Upper lobe of left lung (tissue), 6 donors: ENCODE measurements at regions not wholly inside any gene's neighbourhood (a gene's known extent, or its start where the extent isn't known, plus 50 kb on each side); places are given as distances from the start of the nearest gene placed in this dataset.

ENCODE experiments used
- ATAC-seq, 2 donors: fragments of 200-7000 bp; cut with Tn5 transposase; one replicate each; pipeline ENCODE4 v1.9.1; 2022; ENCODE audit warnings: mild to moderate bottlenecking in 2 of 2, moderate library complexity in 2 of 2; ENCODE audit not compliant: low FRiP score in 2 of 2
- DNase-seq, 2 donors: peaks; one replicate each; pipeline ENCODE4 v3.0.0-alpha.2; 2019 to 2020
- H3K27ac ChIP-seq, 4 donors: fragments of 200-600 bp; sonication (generic); one replicate each; pipeline ENCODE4 v1.5.1; 2016 to 2019
- H3K27me3 ChIP-seq, 4 donors: fragments of 200-600 bp; sonication (generic); one replicate each; pipeline ENCODE4 v1.5.1; 2017 to 2019
- H3K36me3 ChIP-seq, 4 donors: fragments of 200-600 bp; sonication (generic); one replicate each; pipeline ENCODE4 v1.5.1; 2016 to 2019
- H3K4me1 ChIP-seq, 4 donors: fragments of 200-600 bp; sonication (generic); one replicate each; pipeline ENCODE4 v1.5.1; 2018 to 2019
- H3K4me3 ChIP-seq, 4 donors: fragments of 200-600 bp; sonication (generic); one replicate each; pipeline ENCODE4 v1.5.1; 2017 to 2019; ENCODE audit warnings: mild to moderate bottlenecking in 2 of 4, moderate library complexity in 1 of 4
- H3K9me3 ChIP-seq, 4 donors: fragments of 200-600 bp; sonication (generic); one replicate each; pipeline ENCODE4 v1.5.1; 2018 to 2019
- EP300 ChIP-seq, 4 donors: sonication (generic); formaldehyde crosslinking; IDR thresholded peaks; one replicate each; pipeline ENCODE4 v1.5.1; 2017; ENCODE audit warnings: antibody characterized with exemption in 4 of 4, control low read depth in 2 of 4
- POLR2A ChIP-seq, 4 donors: fragments of 450-650 bp; IDR thresholded peaks; one replicate each; pipeline ENCODE4 v1.5.1; 2016 to 2017; ENCODE audit warnings: antibody characterized with exemption in 4 of 4, mild to moderate bottlenecking in 2 of 4
- POLR2AphosphoS5 ChIP-seq, 2 donors: sonication (generic); formaldehyde crosslinking; IDR thresholded peaks; one replicate each; pipeline ENCODE4 v1.5.1; 2017; ENCODE audit warnings: antibody characterized with exemption in 2 of 2
- WGBS, 2 donors: methylation state at CpG; one replicate each; pipeline ENCODE4 v1.1.5; 2017 to 2018; 5-methylcytosine and 5-hydroxymethylcytosine counted together
- TF ChIP-seq, protein P1 (sequence below), 6 experiments: fragments of 450-650 bp in 4 of 6; fragments of 200-600 bp in 2 of 6; sonication (generic) in 2 of 6; IDR thresholded peaks; one replicate each; pipeline ENCODE4 v1.5.1; 2016 to 2019; ENCODE audit warnings: antibody characterized with exemption in 6 of 6
- donor health status: DM: no; HTN: no; CAD: no; lungs with moderate emphysema.
- donor health status: DM: no; HTN: yes; CAD: no; lungs with severe emphysema.

DNA sequence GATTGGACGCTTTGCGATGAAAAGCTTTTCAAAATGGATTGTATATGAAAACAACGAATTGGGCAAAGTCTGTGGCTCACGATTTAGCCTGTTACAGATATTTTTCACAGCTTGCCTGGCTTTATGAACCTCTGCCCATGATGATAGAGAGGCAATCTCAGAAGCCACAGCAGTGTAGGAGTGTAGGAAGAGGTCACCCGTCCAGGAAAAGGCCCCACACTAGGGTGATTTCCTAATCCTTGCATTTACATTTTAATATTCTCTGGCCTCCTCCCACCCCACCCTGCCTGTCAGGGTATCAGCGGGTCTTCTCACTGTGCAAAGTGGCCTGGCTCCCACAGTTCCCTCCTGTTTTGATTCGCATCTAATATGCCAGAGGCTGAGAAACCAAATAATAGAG is 81.8 kb upstream of the FOXN3 start:
- Histone ChIP-seq H3K4me1 (peaks cover 0 to 4% (median under 1%) of the 10 kb centered on the region in 4 donors), H3K9me3 (no peaks in the 10 kb centered on the region), H3K36me3 (no peaks in the 10 kb centered on the region), H3K27me3 (no peaks in the 10 kb centered on the region), H3K27ac (no peak overlapping the region), H3K4me3 (no peak overlapping the region)
- ATAC-seq: no peak
- WGBS, 2 donors: 78 to 83% methylated on average over 7 of the region's 7 CpGs
- no peak for DNase-seq
- TF ChIP-seq EP300 (IDR thresholded peaks at IDR 0.05): no peak
- TF ChIP-seq POLR2AphosphoS5 (IDR thresholded peaks at IDR 0.05): no peak
- no peak for TF ChIP-seq POLR2A (IDR thresholded peaks at IDR 0.05)
- TF ChIP-seq, protein P1, sequence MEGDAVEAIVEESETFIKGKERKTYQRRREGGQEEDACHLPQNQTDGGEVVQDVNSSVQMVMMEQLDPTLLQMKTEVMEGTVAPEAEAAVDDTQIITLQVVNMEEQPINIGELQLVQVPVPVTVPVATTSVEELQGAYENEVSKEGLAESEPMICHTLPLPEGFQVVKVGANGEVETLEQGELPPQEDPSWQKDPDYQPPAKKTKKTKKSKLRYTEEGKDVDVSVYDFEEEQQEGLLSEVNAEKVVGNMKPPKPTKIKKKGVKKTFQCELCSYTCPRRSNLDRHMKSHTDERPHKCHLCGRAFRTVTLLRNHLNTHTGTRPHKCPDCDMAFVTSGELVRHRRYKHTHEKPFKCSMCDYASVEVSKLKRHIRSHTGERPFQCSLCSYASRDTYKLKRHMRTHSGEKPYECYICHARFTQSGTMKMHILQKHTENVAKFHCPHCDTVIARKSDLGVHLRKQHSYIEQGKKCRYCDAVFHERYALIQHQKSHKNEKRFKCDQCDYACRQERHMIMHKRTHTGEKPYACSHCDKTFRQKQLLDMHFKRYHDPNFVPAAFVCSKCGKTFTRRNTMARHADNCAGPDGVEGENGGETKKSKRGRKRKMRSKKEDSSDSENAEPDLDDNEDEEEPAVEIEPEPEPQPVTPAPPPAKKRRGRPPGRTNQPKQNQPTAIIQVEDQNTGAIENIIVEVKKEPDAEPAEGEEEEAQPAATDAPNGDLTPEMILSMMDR (IDR thresholded peaks at IDR 0.05): no peak

DNA sequence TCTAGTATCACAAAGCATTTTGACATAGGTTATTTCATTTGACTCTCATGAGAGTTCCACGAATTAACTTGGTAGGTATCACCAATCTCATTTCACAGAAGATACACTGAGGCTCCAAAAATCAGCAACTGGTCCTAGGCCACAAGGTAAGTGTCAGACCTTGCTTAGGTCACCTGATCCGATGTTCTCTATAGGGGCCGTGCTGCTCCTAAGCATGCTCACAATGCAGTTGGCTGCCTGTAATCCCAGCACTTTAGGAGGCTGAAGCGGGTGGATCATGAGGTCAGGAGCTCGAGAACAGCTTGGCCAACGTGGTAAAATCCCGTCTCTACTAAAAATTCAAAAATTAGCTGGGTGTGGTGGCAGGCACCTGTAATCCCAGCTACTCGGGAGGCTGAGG is 78.7 kb upstream of the FOXN3 start:
- TF ChIP-seq EP300 (IDR thresholded peaks at IDR 0.05) (no peak), POLR2A (IDR thresholded peaks at IDR 0.05) (no peak), POLR2AphosphoS5 (IDR thresholded peaks at IDR 0.05) (no peak)
- TF ChIP-seq, protein P1 (IDR thresholded peaks at IDR 0.05): no peak
- H3K27ac ChIP-seq: no peak overlapping the region
- H3K4me3 ChIP-seq: no peak overlapping the region
- no peaks in the 10 kb centered on the region for H3K9me3 ChIP-seq
- H3K36me3 ChIP-seq: no peaks in the 10 kb centered on the region
- no peaks in the 10 kb centered on the region for H3K4me1 ChIP-seq
- DNase-seq (no peak), ATAC-seq (no peak)
- no peaks in the 10 kb centered on the region for H3K27me3 ChIP-seq
- WGBS, 2 donors: 95 to 97% methylated on average over 8 of the region's 8 CpGs

DNA sequence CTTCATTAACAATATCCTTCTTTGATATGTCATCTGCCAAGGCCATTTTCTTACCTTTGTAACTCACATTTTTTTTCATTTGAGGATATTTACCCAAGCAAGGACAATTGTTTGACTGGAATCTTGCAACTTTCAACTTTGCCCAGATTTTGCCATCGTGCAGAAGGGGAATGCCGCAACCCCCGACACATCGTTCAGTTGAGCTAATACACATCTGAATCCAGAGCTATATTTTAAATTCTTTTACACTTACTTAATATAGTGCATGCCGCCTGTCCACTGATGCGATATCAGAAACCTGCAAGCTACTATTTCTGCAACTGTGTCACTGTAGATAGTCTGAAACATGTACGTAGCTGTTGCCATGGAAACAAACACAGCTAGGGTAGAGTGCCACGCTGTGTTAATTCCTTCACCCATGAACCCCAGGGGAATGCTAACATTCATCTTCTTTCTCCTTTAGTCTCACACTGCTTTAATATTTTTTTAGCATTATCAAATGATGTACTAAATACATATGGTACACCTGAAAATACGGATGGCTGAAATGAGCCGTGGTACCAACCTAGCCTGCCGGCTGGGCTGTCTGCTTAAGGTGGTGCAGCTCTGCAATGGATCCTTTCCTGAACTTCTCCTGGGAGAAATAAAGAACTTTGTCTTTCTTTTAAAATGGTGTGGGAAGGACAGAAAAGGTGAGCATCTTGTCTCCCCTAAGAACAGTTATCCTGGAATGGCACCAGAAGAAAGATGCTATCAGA is 77.0 kb upstream of the FOXN3 start:
- no peak for DNase-seq
- no peaks in the 10 kb centered on the region for H3K4me1 ChIP-seq
- no peaks in the 10 kb centered on the region for H3K9me3 ChIP-seq
- no peak overlapping the region for H3K4me3 ChIP-seq
- 78 to 82% methylated on average over 11 of the region's 11 CpGs for WGBS, 2 donors
- no peaks in the 10 kb centered on the region for H3K27me3 ChIP-seq
- no peak for TF ChIP-seq POLR2AphosphoS5 (IDR thresholded peaks at IDR 0.05)
- TF ChIP-seq POLR2A (IDR thresholded peaks at IDR 0.05): no peak
- TF ChIP-seq, protein P1 (IDR thresholded peaks at IDR 0.05): no peak
- no peak for TF ChIP-seq EP300 (IDR thresholded peaks at IDR 0.05)
- H3K27ac ChIP-seq: no peak overlapping the region
- no peak for ATAC-seq
- H3K36me3 ChIP-seq: no peaks in the 10 kb centered on the region

DNA sequence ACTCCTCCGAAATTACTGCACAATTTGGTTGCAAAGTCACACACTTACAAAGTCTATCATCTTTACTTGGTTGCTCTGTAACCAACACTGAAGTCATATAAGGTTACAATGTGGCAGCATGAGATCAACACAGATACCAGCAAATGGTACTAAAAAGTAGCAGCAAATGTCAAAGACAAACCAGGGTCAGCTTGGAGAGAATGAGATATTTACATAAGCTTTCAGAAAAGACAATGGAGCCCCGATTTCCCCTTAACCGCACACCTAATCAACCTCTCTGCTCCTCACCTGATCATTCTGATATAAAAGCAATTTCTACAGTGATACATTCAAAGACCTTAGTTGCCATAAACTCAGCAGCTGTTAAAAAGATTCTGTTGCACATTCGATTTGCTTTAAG is 76.4 kb upstream of the FOXN3 start:
- DNase-seq: no peak
- H3K4me3 ChIP-seq: no peak overlapping the region
- H3K4me1 ChIP-seq: no peaks in the 10 kb centered on the region
- H3K27me3 ChIP-seq: no peaks in the 10 kb centered on the region
- H3K9me3 ChIP-seq: no peaks in the 10 kb centered on the region
- no peaks in the 10 kb centered on the region for H3K36me3 ChIP-seq
- 75 to 84% methylated on average over 4 of the region's 4 CpGs for WGBS, 2 donors
- no peak for ATAC-seq
- H3K27ac ChIP-seq: no peak overlapping the region
- no peak for TF ChIP-seq POLR2AphosphoS5 (IDR thresholded peaks at IDR 0.05)

DNA sequence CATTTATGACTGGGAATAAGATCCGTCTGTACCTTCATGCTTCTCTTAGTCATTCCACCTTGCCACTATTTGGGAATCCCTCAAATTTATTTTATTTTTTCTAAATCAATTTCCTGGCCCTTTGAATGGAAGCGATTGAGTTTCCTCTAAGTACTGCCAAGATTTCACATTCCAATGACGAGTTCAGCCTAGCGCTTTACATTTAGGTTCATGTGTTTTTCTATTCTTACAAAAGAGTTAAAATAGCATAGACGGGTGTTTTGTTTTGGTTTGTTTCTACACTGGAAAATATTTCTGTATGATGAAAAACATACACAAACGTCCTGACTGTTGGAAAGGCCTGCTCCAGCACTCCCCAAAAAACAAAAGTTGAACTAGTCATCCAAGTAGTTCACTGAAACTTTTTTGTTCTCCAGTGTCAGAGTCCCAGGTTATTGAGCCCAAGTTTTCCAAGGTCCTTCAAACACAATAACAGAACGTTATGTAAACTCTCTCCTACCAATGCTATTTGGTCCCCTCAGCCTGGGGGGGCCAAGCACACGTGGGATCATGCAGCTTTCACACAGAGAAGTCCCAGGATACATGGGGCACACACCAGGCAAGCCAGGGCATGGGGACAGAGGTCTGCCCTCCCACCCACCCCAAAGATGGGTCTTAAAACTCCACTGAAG is 74.8 kb upstream of the FOXN3 start:
- TF ChIP-seq POLR2AphosphoS5 (IDR thresholded peaks at IDR 0.05) (no peak), POLR2A (IDR thresholded peaks at IDR 0.05) (no peak)
- ATAC-seq (no peak), DNase-seq (no peak)

More for the DNA sequence above, 74.8 kb upstream of the FOXN3 start:
- no peaks in the 10 kb centered on the region for H3K36me3 ChIP-seq
- no peak overlapping the region for H3K4me3 ChIP-seq
- no peaks in the 10 kb centered on the region for H3K27me3 ChIP-seq
- H3K27ac ChIP-seq: no peak overlapping the region
- H3K4me1 ChIP-seq: no peaks in the 10 kb centered on the region
- H3K9me3 ChIP-seq: no peaks in the 10 kb centered on the region
- 68 to 70% methylated on average over 7 to 8 of the region's 8 CpGs for WGBS, 2 donors
